GM19463 (cell line): ENCODE measurements at regions not wholly inside any gene's neighbourhood (a gene's known extent, or its start where the extent isn't known, plus 50 kb on each side); places are given as distances from the start of the nearest gene placed in this dataset.

Experiments used
- ATAC-seq: cut with Tn5 transposase; IDR thresholded peaks from one replicate; pipeline ENCODE4 v1.9.1; 2021; ENCODE audit warnings: mild to moderate bottlenecking, moderate library complexity; ENCODE audit not compliant: unreplicated experiment

GRCh38 chr11:80420374-80420773, 979.5 kb upstream of the TENM4 start:
- no peak for ATAC-seq

DNA sequence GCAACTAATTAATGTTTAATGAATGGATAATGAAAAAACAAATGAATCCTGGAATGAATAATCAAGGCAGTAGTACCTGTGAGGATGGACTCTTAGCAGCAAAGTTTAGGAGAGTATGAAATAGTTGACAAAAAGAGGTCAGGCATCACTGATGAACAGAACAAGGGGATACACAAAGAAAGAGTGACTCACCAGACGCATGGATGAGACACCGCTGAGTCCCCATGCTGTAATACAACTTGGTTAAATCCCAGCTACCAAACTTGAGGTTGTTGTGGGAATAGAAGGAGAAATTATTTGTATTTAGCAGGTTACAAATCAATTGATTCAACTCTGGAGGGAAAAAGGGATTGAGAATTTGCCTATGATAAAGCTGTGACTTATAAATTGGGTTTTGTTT, 976.9 kb upstream of the TENM4 start:
- ATAC-seq = no peak

DNA sequence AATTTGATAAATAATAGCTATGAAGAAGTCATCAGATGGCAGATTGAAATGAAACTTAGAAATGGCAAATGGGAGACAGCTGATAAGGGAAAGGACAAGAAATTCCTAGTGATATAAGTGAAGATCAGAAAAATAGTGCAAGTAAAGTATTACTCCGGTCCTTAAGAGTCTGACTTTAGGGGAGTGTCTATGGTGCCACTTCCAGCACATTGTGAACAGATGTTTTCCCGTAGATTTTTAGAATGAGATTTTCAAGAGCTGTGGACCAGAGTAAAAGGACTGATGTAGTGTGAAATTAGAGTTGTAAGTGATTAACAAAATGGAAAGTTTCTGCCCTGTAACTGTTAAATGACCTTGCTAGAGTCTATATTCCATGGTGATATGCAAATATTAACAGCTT, 974.8 kb upstream of the TENM4 start:
- ATAC-seq = no peak

GRCh38 chr11:80414181-80415165, 973.6 kb upstream of the TENM4 start:
- no peak for ATAC-seq

DNA sequence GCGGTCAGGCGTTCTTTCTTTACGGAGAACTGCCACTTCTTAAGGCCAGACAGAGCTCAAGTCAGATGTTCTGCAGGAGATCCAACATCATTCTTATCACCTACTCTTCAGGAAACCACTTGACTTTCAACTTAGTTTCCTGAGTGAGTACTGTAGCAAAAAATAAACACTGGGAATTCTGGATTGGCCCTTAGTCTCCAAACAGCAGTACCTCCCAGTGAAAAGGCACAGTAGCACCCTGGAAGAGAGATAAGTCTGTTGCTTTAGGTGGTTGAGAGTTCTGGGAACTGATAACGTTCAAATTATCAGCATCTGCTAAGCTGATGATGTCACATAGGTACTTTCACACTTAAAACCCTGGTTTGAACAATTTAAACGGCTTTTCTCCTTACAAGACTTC, 971.8 kb upstream of the TENM4 start:
- no peak for ATAC-seq

DNA sequence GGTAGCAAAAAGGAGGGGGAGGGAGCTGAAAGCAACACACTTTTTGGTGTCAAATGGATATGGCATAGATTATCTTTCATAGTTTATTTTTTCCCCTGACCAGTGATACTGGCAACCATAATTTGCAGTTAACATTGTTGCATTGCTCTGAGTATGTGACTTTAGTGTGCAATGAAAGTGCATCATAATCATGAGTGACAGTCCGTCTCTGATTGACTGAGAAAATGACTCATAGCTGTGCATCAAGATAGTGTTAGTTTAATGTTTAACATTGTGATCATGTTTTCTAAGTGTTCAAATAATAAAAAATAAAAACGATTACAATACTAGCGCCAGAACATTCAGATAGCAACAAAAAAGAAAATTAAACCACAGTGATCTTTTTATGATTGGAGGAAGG, 952.4 kb upstream of the TENM4 start:
- no peak for ATAC-seq

DNA sequence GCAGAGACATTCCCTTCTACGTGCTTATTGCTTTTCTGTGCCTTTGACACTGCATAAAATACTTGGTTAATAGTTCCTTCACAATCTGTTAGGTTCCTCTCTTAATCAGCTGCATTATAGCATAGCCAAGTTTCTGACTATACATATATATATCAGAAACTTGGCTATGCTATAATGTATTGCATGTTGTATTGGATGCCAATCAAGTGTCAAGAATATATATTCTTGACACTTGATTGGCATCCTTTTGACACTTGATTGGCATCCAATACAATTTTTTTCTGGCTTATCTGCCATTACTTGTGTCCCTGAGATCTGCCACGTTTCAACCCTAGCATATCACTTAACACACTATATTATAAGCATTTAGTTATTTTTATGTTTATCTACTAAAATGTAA, 949.7 kb upstream of the TENM4 start:
- no peak for ATAC-seq

- ATAC-seq = no peak
These were observed 947.7 kb upstream of the TENM4 start for GRCh38 chr11:80388536-80388935.

- no peak for ATAC-seq
These were observed 947.3 kb upstream of the TENM4 start for GRCh38 chr11:80388130-80388529.

GRCh38 chr11:80383655-80384054, 942.8 kb upstream of the TENM4 start:
- no peak for ATAC-seq

DNA sequence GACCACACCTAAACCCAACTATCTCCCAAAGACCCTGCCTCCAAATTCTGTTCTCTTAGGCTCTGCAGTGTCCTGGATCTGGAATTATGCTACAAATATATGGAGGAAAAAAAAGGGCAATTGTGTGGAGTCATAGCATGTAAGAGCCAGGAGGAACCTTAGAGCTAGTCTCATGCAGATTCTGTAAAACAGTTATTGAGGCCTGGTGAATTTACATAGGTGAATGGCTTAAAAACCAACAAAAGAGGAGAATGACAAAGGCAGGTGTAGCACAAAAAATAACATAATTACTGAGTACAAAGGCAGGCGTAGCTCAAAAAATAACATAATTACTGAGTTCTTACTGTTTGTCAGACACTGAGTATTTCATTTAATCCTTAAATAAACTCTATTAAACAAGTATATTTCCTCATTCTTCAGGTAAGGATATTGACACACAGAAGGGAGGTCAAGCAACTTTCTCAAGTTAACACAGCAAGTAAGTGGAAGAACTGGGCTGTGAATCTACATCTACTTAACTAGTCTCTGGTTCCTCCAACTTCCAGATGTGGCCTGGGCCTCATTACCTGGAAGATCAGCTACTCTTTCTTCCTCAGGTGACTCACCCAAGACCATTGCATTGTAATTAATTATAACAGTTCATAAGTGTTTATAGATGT, 938.9 kb upstream of the TENM4 start:
- ATAC-seq = no peak

DNA sequence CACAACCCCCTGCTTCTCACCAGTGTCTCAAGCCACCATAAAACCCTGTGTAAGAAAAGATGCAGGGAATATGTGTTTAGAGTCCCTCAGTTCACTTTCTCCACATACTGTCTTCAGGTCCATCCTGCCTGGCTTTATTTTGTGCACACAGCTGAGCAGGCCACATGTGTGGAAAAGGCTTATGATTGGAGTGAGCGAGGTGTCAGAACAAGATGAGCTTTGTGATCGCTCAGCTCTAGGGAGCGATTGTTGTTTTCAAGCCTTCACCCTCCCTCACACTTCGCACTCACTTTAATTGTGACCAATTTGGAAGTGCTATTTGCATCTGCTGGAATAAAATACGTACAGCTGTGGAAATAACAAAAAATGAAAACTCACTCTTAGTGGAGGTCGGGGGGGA, 931.1 kb upstream of the TENM4 start:
- ATAC-seq = no peak

GRCh38 chr11:80365980-80366379, 925.1 kb upstream of the TENM4 start:
- ATAC-seq = no peak

GRCh38 chr11:80365076-80365725, 924.4 kb upstream of the TENM4 start:
- ATAC-seq = peak; percentile 64

- no peak for ATAC-seq
These were observed 921.9 kb upstream of the TENM4 start for GRCh38 chr11:80362563-80363340.

DNA sequence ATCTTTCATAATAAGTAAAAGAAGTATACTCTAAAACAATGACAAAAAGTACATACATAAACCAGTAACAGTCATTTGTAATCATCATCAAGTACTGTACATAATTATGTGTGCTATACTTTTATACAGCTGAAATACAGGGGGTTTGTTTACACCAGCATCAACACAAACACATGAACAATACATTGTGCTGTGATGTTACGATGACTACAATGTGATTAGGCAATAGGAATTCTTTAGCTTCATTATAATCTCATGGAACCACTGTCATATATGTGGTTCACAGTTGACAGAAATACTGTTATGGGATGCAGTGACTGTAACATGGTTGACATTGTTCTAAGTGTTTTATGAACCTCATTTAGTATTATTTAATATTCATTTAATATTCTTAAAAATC, 914.4 kb upstream of the TENM4 start:
- no peak for ATAC-seq

- no peak for ATAC-seq
These were observed 909.7 kb upstream of the TENM4 start for GRCh38 chr11:80350541-80350940.

DNA sequence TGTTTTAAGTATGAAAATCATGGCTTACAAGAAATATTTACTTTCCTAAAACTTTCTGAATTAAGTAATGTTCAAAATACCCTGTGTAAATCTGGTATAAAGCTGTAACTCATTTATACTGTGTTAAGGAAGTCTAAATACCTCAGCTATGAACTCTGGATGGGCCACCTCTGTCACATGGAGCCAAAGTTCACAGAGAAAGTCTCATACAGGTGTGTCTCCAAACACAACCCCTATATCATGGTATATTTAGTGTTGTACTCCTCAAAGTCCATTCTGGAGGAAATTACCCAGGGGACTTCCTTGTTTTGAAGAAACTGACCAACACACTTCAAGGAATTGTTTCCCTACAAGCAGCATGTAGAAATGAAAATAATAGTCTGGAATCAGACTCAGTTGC, 909.2 kb upstream of the TENM4 start:
- no peak for ATAC-seq

GRCh38 chr11:80346353-80347059, 905.7 kb upstream of the TENM4 start:
- ATAC-seq = no peak

DNA sequence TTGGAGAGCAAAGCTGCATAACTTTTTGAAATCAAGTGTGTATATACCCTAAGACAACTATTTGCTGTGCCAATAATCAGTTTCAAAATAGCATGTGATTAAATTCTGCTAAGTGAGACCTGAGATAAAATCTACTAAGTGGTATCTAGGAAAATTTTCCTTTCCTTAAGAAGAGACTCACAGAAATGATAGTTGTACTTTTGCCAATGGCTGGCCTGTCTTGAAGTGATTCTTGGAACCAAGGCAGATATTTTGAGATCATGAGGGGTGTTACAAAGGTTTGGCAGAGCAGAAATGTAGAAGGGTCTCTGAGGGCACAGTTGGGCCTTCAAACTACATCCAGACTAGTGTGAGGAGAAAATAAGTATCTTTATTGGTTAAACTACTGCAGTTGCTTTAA, 902.6 kb upstream of the TENM4 start:
- no peak for ATAC-seq
